Activated CD4-positive, alpha-beta T cell treated with anti-CD3 and anti-CD28 coated beads for 48 hours (primary cell): ENCODE measurements at regions not wholly inside any gene's neighbourhood (a gene's known extent, or its start where the extent isn't known, plus 50 kb on each side); places are given as distances from the start of the nearest gene placed in this dataset.

ENCODE experiments used
- DNase-seq: peaks from one replicate; pipeline ENCODE4 v3.0.0-alpha.2; 2020

- DNase-seq = no peak
Observed at GRCh38 chr9:88659126-88659525, 124.1 kb downstream of the NXNL2 start.

- DNase-seq = peak; percentile 30
Observed at GRCh38 chr9:88660611-88661010, 125.6 kb downstream of the NXNL2 start.

- no peak for DNase-seq
Observed at GRCh38 chr9:88661759-88662158, 126.8 kb downstream of the NXNL2 start.

GRCh38 chr9:88663771-88664419, 128.9 kb downstream of the NXNL2 start:
- DNase-seq = no peak

GRCh38 chr9:88664773-88665172, 129.8 kb downstream of the NXNL2 start:
- DNase-seq = no peak

- no peak for DNase-seq
Observed at GRCh38 chr9:88672874-88673689, 138.1 kb downstream of the NXNL2 start.

GRCh38 chr9:88673886-88674285, 138.9 kb downstream of the NXNL2 start:
- no peak for DNase-seq

- DNase-seq = no peak
Observed at GRCh38 chr9:88676644-88677043, 141.7 kb downstream of the NXNL2 start.

GRCh38 chr9:88678008-88678407, 143.0 kb downstream of the NXNL2 start:
- no peak for DNase-seq

- DNase-seq = no peak
Observed at GRCh38 chr9:88678431-88678830, 143.5 kb downstream of the NXNL2 start.

- DNase-seq = no peak
Observed at GRCh38 chr9:88680041-88680440, 145.1 kb downstream of the NXNL2 start.

GRCh38 chr9:88680505-88681160, 145.7 kb downstream of the NXNL2 start:
- DNase-seq = no peak

GRCh38 chr9:88681434-88681833, 146.5 kb downstream of the NXNL2 start:
- no peak for DNase-seq

- DNase-seq = no peak
Observed at GRCh38 chr9:88682431-88682831, 147.5 kb downstream of the NXNL2 start.

- no peak for DNase-seq
Observed at GRCh38 chr9:88684046-88684445, 149.1 kb downstream of the NXNL2 start.

GRCh38 chr9:88684845-88685244, 149.9 kb downstream of the NXNL2 start:
- no peak for DNase-seq

- DNase-seq = no peak
Observed at GRCh38 chr9:88685966-88686365, 151.0 kb downstream of the NXNL2 start.

- DNase-seq = no peak
Observed at GRCh38 chr9:88689509-88690298, 154.7 kb downstream of the NXNL2 start.

GRCh38 chr9:88690628-88691027, 155.7 kb downstream of the NXNL2 start:
- no peak for DNase-seq

- no peak for DNase-seq
Observed at GRCh38 chr9:88691091-88691490, 156.1 kb downstream of the NXNL2 start.

GRCh38 chr9:88691811-88692210, 156.8 kb downstream of the NXNL2 start:
- DNase-seq = no peak

GRCh38 chr9:88692827-88693226, 157.8 kb downstream of the NXNL2 start:
- DNase-seq = no peak

- no peak for DNase-seq
Observed at GRCh38 chr9:88694625-88695024, 159.6 kb downstream of the NXNL2 start.
